Tibial artery (tissue), 4 donors: ENCODE measurements at regions not wholly inside any gene's neighbourhood (a gene's known extent, or its start where the extent isn't known, plus 50 kb on each side); places are given as distances from the start of the nearest gene placed in this dataset.

Experiments used
- DNase-seq, 2 donors: peaks; one replicate each; pipeline ENCODE4 v3.0.0-alpha.2; 2019
- H3K27ac ChIP-seq, 2 donors: fragments of 200-600 bp; sonication (generic) in 1 of 2; 1 replicate in 1 of 2; 2 replicates in 1 of 2; pipeline ENCODE4 v1.5.1; 2018 to 2019; ENCODE audit warnings: mild to moderate bottlenecking in 1 of 2
- H3K27me3 ChIP-seq, 2 donors: fragments of 200-600 bp; sonication (generic) in 1 of 2; one replicate each; pipeline versions ENCODE4 v1.5.1 to v1.6.0; 2016 to 2019
- H3K36me3 ChIP-seq, 3 donors: fragments of 200-600 bp; sonication (generic) in 2 of 3; one replicate each; pipeline ENCODE4 v1.5.1; 2016 to 2019; ENCODE audit warnings: mild to moderate bottlenecking in 2 of 3
- H3K4me1 ChIP-seq, 4 donors: fragments of 200-600 bp; sonication (generic) in 2 of 4; 1 replicate in 3 of 4; 2 replicates in 1 of 4; pipeline ENCODE4 v1.5.1; 2016 to 2019
- H3K4me3 ChIP-seq, 2 donors: fragments of 200-600 bp; sonication (generic) in 1 of 2; 1 replicate in 1 of 2; 2 replicates in 1 of 2; pipeline ENCODE4 v1.5.1; 2018 to 2019; ENCODE audit warnings: mild to moderate bottlenecking in 2 of 2
- H3K9me3 ChIP-seq, 3 donors: fragments of 200-600 bp; sonication (generic) in 1 of 3; one replicate each; pipeline ENCODE4 v1.5.1; 2016 to 2019
- CTCF ChIP-seq, 2 experiments: fragments of 200-600 bp in 1 of 2; fragments of 450-650 bp in 1 of 2; IDR thresholded peaks; one replicate each; pipeline ENCODE4 v1.5.1; 2017 to 2019; ENCODE audit warnings: antibody characterized with exemption in 2 of 2, mild to moderate bottlenecking in 1 of 2, moderate library complexity in 1 of 2
- intact Hi-C: fragments of 100-400 bp; cut with DNase I; formaldehyde crosslinking; loops from one replicate; pipeline ENCODE4 v1.15.0; 2023; ENCODE audit warnings: low total_unique reads

- Histone ChIP-seq H3K9me3 (no peaks in the 10 kb centered on the region), H3K4me3 (no peak overlapping the region), H3K36me3 (no peaks in the 10 kb centered on the region), H3K4me1 (no peaks in the 10 kb centered on the region), H3K27ac (no peak overlapping the region), H3K27me3 (no peaks in the 10 kb centered on the region)
- intact Hi-C loops: no loop called here
- no peak for DNase-seq
- TF ChIP-seq CTCF (IDR thresholded peaks at IDR 0.05): no peak
Observed at GRCh38 chr5:124621279-124621678, 125.2 kb downstream of the ZNF608 start.

- Histone ChIP-seq H3K36me3 (no peaks in the 10 kb centered on the region), H3K4me1 (no peaks in the 10 kb centered on the region), H3K4me3 (no peak overlapping the region), H3K9me3 (no peaks in the 10 kb centered on the region), H3K27ac (no peak overlapping the region), H3K27me3 (no peaks in the 10 kb centered on the region)
- DNase-seq: no peak
- TF ChIP-seq CTCF (IDR thresholded peaks at IDR 0.05): no peak
- intact Hi-C loops: no loop called here
Observed at GRCh38 chr5:124620743-124621142, 125.7 kb downstream of the ZNF608 start.

GRCh38 chr5:124619121-124619520 is 127.3 kb downstream of the ZNF608 start:
- TF ChIP-seq CTCF (IDR thresholded peaks at IDR 0.05): no peak
- no peak overlapping the region for H3K4me3 ChIP-seq
- no peak for DNase-seq
- no peak overlapping the region for H3K27ac ChIP-seq
- no peaks in the 10 kb centered on the region for H3K4me1 ChIP-seq
- H3K9me3 ChIP-seq: no peaks in the 10 kb centered on the region
- H3K36me3 ChIP-seq: no peaks in the 10 kb centered on the region
- H3K27me3 ChIP-seq: no peaks in the 10 kb centered on the region
- intact Hi-C loops: no loop called here

GRCh38 chr5:124617787-124618186 is 128.7 kb downstream of the ZNF608 start:
- Histone ChIP-seq H3K27ac (no peak overlapping the region), H3K4me1 (no peaks in the 10 kb centered on the region), H3K4me3 (no peak overlapping the region), H3K9me3 (no peaks in the 10 kb centered on the region), H3K36me3 (no peaks in the 10 kb centered on the region), H3K27me3 (no peaks in the 10 kb centered on the region)
- no peak for DNase-seq
- intact Hi-C loops: no loop called here
- TF ChIP-seq CTCF (IDR thresholded peaks at IDR 0.05): no peak

- H3K4me1 ChIP-seq: no peaks in the 10 kb centered on the region
- H3K36me3 ChIP-seq: no peaks in the 10 kb centered on the region
- H3K4me3 ChIP-seq: no peak overlapping the region
- DNase-seq: no peak
- H3K27ac ChIP-seq: no peak overlapping the region
- no peaks in the 10 kb centered on the region for H3K27me3 ChIP-seq
- no peaks in the 10 kb centered on the region for H3K9me3 ChIP-seq
- intact Hi-C loops: no loop called here
- no peak for TF ChIP-seq CTCF (IDR thresholded peaks at IDR 0.05)
Observed at GRCh38 chr5:124614836-124615385, 131.5 kb downstream of the ZNF608 start.

GRCh38 chr5:124614105-124614504 is 132.3 kb downstream of the ZNF608 start:
- H3K4me1 ChIP-seq: no peaks in the 10 kb centered on the region
- H3K36me3 ChIP-seq: no peaks in the 10 kb centered on the region
- intact Hi-C loops: no loop called here
- H3K9me3 ChIP-seq: no peaks in the 10 kb centered on the region
- no peak for DNase-seq
- H3K4me3 ChIP-seq: no peak overlapping the region
- TF ChIP-seq CTCF (IDR thresholded peaks at IDR 0.05): no peak
- H3K27me3 ChIP-seq: no peaks in the 10 kb centered on the region
- H3K27ac ChIP-seq: no peak overlapping the region
